Activated naive CD4-positive, alpha-beta T cell treated with anti-CD3 and anti-CD28 coated beads, Interleukin-2, amount 50 U/mL, for 16 hours (primary cell): ENCODE measurements at regions not wholly inside any gene's neighbourhood (a gene's known extent, or its start where the extent isn't known, plus 50 kb on each side); places are given as distances from the start of the nearest gene placed in this dataset.

Source experiments
- DNase-seq: peaks from one replicate; pipeline ENCODE4 v3.0.0-alpha.2; 2020

DNA sequence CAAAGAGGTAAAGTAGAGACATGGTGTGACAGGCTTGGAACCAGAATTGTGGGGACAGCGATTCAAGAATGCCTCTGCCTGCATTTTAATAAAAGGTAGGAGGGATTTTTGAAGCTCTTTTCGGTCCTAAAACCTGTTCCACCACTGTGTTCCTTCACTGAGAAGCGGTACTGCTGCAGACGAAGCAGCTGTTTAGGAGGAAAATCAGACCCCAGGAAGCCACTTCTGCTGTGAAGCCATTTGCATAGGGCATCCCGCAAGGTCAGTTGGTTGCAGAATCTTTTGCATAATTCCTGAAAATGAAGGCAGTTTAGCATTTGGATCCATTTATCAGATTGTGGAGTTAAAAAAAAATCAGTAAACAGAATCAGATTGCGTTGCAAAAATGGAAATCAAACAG lies 183.3 kb upstream of the PRKCQ start:
- DNase-seq = no peak

DNA sequence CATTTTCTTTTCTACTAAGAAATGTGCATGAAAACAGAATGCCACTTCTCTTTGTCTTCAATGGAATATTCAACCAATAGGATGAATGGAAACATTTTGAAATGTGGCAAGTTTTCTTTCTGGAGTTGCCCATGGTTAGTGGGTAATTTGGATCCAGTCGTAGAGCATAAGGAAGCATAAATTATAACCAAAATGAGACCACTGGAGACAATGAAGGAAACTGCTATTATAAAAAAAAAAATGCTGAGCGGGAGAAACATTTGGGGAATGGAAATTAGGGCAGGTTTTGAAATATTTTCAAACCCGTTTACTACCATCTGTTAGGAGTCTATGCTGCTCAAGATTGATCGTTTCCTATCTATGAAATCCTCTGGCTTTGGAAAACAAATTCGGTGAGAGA lies 182.9 kb upstream of the PRKCQ start:
- no peak for DNase-seq

DNA sequence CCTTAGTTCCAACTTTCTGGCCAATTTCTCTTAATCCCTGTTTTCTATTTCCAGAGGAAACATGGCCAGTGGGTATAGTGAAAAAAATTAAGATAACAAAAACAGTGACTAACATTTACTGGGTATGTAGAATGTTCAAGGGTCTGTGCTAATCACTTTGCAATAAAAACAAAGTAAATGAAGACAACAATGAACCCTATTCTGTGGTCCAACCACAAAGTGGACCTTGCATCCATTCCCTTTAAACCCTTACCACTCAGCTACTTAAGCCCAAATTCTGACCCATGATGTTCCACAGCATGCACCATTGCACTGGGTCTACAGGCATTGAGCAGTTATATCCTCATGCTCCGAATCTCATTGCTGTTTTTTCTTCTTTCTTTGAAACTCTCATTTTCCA lies 179.9 kb upstream of the PRKCQ start:
- DNase-seq = no peak

DNA sequence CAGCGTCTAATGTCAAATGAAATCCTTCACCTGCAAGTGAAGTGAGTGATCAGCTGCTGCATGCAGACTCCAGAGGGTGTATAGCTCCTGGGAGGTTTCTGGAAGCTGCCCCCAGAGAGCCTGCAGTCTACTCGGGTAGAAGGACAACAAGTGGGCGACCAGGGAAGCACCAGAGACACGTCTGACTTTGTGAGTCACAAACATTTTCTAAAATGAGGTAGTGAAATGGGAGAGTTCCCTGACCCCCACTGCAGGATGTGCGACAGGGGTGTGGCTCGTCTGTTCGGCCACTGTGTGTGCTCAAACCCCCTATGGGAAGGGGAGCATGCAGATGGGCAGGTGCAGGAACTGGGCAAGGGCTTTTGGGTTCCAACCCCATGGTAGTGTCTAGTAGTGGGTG lies 177.1 kb upstream of the PRKCQ start:
- no peak for DNase-seq

DNA sequence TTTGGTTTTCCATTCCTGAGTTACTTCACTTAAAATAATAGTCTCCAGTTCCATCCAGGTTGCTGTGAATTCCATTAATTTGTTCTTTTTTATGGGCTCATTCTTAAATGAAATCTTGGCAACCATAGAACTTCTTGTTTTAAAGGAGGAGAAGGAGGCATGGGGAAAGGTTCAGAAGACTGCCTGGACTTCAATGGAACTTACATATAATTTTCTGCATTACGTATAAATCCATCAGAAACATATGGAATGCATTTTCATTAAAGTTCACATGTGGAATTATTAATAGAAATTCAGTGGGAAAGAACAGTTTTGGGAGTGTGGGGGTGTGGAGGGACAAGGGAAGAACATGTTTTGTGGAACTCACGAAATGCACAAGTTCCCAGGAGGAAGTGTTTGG lies 176.6 kb upstream of the PRKCQ start:
- no peak for DNase-seq

DNA sequence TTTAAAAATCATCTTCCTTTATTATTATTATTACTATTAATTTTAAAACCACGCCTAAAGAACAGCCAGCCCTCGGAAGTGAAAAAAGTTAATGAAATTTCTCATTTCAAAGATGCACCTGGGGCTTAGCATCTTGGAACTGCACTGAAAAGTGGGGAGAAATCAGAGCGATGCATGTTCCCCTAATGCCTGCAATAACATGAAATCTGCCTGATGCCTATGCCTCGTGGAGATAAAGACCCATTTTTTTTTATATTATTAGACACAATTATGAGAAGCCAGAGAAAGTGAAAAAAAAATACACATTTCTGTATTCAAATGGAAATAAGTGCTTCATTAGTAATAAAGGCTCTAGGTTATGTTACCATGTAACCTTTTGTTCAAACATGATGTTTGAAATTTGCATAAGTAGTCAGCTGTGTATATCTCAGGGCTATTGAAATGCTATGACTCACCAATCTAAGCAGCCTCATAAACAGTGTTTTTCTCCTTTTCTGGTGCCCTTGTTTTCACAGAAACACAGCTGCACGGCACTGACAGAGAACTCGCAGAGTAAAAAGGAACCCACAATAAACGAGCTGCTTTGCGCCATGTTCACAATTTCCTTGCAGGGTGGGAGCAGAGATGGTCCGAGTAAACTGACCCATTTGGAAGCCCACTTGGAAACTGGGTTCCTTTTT lies 175.8 kb upstream of the PRKCQ start:
- no peak for DNase-seq

DNA sequence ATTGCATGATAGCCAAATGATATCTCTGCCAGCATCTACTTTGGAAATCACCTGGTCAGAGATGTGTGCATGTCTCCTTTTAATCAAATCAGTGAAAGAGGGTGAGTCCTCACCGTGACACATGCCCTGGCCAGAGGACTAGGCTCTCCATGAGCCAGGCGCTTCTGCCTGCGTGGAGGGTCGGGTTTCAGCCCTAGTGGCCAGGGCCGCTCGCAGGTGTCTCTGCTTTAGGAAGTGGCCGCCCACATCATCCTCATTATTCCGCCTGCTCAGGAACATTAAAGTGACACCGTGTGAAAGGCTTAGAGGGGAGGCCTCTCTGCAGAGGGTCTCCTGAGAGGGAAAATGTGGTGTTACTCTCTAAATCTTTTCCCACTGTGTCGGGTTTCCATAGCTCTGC lies 173.6 kb upstream of the PRKCQ start:
- no peak for DNase-seq

DNA sequence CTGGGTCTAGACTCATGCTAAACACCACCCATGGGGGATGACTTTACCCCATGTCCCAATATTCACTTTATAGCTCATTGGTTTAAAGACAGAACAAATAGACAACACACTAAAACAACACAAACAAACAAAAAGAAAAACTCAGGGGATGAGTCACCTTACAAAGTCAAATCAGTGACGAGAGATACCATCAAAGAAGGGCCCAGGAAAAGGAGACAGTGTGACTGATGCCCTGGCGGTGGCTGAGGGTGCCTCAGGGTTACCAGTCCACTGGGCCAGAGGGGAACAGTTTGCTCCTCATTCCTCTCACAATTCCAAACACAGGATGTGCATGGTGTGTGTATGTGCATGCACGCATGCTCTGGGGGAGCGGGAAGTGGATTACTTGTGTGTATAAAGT lies 171.3 kb upstream of the PRKCQ start:
- DNase-seq = no peak

DNA sequence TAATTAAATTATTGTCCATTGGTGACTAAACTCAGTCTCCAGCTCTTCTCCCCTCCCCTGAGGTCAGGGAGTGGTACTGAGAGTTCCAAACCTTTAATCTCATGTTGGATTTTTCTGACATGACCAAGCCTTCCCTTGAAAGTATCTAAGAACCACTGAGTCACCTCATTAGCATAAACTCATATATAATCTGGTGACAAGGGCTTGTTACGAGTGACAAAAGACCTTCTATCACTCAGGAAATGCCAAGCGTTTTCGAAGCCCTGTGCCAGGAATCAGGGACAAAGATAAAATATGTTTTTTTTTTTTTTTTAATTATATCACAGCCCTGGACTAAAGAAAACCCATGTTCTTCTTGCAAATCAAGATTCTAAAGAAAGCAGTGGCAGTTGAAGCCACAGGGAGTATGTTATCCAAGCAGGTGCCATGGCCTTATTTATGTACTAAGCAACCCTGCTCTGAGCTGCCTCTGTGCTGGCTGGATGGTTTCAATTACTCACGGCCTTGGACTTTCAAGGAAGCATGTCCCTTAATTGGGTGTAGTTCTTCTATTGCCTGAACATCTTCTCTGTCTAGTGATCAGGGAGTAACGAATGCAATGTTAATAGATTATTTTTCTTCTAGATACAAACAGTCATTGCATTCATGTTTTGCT lies 169.0 kb upstream of the PRKCQ start:
- no peak for DNase-seq

DNA sequence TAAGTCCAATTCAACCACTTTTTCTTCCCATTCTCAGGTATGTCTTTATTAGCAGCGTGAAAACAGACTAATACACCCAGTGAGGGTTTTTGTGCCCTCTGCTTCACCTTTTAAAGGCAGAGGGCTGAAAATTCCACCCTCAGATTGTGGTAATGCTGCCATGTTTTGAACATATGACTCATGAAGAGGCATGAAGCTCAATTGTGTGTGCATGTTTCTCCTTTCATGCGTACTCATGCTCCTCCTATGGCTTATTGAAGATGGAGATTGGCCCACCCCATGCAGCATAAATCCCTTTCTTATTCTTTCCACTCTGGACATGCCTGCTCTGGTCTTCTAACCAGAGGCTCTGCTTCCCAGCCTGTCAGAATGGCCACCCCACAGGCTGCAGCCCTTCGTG lies 168.0 kb upstream of the PRKCQ start:
- DNase-seq = no peak

DNA sequence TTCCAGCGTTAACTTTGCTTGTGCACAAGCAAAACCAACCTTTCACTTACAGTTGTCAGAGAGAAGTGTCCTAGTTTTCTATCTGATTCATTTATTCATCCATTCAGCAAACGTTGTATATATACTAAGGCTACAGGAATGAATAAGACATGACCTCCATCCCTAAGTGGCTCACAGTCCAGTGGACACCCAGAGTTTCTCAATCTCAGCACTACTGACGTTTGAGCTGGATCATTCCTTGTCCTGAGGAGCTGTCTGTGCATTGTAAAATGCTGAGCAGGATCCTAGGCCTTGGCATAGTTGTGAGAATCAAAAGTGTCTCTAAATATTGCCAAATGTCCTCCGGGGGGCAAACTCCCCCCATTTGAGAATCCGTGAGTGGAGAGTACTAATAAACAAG lies 166.7 kb upstream of the PRKCQ start:
- no peak for DNase-seq

DNA sequence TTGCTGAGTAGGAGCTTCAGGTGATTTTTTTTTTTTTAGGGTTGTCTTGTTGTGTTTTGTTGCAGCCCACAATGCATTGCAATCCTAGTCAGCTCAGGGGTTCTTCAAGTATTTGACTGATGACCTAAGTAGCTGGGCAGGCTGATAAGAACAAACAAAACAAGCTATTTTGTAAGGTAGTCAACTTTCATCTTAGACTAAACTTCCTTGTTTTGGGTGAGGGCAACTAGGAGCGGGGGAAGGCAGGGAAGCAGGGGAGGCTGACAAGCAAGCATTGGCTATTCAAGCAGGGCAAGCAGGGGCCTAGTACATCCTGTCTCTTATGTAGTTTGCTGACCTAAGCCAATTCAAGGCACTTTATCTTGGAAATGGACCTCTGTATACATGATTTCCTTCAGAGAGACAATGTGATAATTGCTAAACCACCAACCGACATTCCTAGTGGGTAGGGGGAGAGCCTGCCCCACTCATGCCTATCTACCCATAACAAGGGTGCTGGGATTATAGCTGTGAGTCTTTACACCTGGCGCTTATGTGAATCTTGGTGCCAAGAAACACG lies 163.3 kb upstream of the PRKCQ start:
- no peak for DNase-seq

DNA sequence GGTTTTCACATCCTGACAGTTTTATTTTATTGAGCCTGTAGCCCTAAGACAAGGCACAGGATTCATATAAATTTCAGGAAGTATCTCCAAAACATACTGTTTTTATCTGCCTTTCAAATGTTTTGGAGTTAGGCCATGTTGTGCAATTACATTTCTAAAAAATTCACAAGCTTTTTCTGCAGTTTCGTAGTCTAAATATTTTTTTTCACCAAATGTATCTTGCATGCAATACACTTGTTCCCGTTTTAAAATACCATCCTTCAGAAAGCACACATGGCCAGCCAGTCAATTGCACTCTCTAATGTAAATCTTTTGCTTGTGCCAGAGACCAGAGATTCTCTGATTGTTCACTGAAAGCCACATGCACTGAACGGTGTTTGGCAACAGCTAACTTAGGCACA lies 161.5 kb upstream of the PRKCQ start:
- no peak for DNase-seq

DNA sequence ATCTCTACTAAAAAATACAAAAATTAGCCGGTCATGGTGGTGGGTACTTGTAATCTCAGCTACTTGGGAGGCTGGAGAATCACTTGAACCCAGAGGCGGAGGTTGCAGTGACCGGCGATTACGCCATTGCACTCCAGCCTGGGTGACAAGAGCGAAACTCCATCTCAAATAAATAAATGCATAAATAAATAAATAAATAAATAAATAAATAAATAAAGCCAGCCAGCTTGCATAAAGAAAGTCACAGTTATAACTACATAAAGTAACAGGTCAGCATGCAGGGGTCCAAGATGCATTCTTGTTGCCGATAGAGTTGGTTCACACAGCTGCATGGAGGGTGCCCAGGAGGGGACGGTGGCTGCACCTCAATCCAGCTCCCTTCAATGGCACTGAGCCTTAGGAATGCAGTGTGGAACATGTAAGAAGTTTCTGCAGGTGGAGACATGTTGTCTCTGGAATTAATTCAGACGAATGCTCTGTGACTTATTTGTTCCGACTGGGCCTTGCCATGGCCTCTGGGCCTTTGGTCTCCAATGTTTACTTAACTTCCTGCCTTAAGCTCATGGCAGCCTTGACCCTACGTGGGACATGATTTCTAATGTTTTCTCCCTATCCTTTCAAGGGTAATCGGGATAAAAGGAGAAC lies 159.6 kb upstream of the PRKCQ start:
- no peak for DNase-seq

DNA sequence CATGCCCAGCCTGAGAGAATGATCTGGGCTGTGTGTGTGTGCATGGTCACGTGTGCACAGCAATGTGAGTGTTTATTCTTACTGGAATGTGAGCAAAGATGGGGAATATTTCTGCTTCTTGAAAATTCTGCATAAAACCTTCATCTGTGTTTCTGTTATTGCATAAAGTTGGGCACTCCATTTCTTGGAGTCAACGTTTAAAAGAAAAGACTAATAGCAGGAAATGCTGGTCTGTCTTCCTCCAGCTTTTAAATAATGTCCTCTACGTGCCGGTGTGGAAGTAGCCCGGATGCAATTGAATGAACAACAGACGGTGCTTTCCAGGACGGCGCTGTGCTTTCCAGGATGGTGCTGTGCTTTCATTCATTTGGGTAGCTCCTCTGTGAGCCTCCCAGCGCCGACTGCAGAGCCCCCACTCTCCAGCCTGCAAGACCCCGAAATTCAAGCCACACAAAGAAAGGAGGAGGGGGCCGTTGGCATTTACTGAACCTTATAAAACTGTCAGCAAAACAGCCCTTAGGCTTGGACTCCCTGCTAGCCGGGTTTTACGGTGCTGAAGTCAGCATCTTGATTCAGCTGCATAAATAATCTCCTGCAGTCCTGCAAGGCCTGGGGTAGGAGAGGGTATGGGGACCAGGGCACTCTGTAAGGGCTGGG lies 158.2 kb upstream of the PRKCQ start:
- no peak for DNase-seq

DNA sequence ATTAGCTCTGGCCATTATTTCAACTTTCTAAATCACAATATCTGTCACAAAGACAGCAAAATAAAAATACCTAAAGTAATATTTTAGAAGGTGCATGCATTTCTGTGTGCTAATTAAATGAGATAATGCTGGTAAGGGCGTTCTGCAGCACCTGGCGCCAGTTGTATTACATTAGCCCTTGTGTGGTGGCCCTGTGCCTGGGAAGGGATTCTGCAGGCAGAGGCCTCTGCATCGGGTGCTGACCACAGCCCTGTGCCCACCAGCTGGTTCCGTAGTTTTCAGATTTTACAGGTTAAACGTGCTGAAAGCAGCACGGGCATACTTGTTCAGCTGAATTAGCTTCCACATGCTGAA lies 157.7 kb upstream of the PRKCQ start:
- DNase-seq = no peak

DNA sequence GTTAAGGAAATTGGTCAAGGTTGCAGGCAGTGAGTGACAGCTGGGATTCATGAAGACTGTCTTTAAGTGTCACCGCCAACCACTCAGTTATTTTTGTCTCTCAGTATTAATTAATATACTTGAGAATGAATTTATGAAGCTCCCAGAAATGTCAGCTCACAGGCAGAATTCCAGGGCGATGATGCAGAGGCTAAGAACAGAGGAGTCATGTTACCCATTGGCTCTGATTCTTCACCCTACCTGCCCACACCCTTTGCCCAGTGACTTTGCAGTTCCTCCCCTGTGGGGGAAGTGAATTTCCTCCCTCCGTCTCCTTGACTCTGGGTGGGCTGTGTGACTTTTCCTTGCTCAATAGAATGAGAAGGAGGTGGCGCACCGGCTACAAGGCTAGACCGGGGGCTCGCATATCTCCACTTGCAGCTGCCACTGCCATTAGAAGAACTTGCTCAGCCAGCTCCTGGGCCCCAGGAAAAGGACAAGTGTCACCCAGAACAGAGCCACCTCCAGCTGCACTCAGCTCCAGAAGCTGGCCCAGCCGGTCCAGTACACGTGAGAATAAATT lies 157.1 kb upstream of the PRKCQ start:
- no peak for DNase-seq

DNA sequence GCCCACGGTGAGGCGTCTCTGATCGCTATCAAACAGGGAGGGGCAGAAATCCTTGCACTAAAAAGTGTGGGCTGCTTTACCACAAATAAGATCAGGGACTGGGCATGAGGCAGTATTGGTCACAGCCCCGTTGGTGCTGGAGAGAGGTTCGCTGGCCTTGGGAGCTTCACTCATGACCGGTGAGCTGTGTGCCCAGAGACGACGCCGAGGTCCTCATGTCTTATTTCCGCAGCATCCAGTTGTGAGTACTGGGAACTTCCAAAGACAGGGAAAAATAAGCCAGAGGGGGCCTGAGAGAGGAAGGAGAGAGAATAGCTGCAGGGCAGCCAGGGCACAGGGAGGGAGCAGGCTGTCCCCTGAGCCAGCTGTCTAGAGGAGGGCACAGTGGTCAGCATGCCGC lies 154.2 kb upstream of the PRKCQ start:
- DNase-seq = no peak

DNA sequence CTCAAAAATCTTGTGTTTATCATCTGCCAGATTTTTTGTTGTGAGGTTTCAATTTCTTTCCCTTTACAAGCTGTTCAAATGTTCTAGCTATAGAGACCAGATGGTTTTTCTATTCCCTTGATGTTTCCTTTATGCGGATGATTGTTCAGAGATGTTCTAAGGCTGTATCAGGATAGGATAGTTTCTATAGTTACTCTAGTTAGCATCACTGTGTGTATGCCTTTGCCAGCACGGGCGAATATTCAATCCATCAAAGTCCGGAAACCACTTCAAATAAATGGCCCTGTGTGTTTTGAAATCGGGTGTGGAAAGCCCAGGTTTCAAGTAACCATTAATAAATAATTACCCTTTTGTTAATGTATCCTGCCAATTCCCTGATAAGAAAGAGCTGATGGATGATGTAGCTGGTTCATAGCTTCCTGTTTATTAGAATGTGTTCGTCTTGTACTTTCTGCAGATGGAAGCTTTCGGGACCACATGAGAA lies 149.8 kb upstream of the PRKCQ start:
- DNase-seq = no peak

DNA sequence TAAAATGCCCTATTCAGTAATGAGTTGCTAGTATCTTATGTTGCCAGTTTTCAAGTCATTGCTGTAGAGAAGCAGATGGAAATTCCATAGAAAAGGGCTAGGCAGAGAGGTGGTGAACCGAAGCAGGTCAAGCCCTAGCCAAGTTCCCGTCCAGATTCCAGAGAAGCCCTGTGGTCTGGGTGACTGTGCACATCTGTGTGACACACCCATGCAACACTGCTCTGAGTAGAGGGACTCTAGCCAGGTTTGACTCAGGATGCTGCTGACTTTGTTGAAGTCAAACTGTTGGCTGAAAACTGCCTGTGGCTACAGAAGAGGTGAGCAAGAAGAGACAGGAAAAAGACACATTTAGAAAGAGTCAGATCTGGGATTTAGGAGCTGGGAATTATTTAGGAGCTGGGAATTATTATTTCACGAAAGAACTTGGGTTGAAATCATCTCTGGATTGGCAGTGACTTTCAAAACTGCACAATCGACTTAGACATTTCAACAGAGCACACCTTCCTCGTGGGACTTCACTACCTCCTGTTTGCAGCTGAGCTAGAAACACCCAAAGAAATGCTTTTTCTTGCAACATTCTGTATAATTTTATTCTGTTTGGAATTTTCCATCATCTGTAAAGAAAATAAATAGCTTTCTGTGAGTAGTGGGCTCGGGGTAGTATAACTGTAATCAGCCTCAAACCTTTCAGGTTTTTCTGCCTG lies 149.1 kb upstream of the PRKCQ start:
- no peak for DNase-seq

DNA sequence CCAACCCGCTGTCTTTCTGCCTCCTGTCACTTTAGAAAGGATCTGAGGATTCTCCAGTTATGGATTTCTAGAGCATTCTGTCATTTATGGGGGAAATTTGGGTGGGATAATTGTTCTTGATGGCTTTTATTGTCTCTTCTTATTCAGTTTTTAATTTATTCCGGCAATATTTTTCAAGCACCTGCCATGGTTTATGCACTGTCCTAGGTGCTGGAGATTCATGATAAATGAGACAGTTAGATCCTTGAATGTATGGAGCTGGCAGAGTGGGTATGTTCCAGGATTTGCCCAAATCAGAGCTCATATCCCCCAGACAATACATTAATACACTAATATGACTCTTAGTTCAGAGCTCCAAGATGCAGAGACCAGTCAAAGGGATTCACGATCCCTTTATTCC lies 146.8 kb upstream of the PRKCQ start:
- DNase-seq = no peak

DNA sequence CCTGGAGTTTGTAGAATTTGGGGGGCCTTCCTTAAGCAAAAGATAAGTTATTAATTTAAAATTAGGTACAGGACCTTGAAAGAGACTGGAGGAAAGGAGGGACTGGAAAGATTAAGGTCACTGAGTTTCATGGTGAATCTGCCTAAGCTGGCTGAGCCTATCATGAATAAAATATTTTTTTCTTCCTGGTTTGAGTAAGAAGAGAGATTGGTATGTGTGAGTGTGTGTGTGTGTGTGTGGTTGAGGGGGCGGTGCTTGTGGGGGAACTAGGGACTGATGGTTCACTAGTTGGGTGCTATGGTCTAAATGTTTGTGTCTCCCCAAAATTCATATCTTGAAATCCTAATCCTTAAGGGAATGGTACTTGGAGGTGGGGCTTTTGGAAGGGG lies 142.5 kb upstream of the PRKCQ start:
- DNase-seq = no peak
